ENCODE measurements at regions not wholly inside any gene's neighbourhood (a gene's known extent, or its start where the extent isn't known, plus 50 kb on each side); places are given as distances from the start of the nearest gene placed in this dataset.
A peak's percentile ranks its signal among the peaks of the same experiment; 100 is the strongest.

- no peaks in the 10 kb centered on the region for H3K36me3 ChIP-seq (replicated peaks)
- no peak for TF ChIP-seq CTCF (IDR thresholded peaks at IDR 0.05; ENCODE audit: low read depth, low read length, missing control alignments)
- in situ Hi-C loops (cut with HindIII; ENCODE audit: low pct_ligation_motif_present, low sequenced_read_pairs) = no loop called here
Observed at GRCh38 chr14:44211718-44212117, 295.4 kb downstream of the FSCB start.

GRCh38 chr14:44204061-44204835, 302.8 kb downstream of the FSCB start:
- H3K27me3 ChIP-seq (replicated peaks) = no peaks in the 10 kb centered on the region
- no peak for TF ChIP-seq CTCF (IDR thresholded peaks at IDR 0.05; ENCODE audit: low read depth, low read length, missing control alignments)
- H3K4me3 ChIP-seq (ENCODE audit: low read depth, low read length) = no peak overlapping the region
- in situ Hi-C loops (cut with HindIII; ENCODE audit: low pct_ligation_motif_present, low sequenced_read_pairs) = no loop called here
- peak overlapping the region; percentile 33 for H3K27ac ChIP-seq
- DNase-seq = peak; percentile 20
- no peaks in the 10 kb centered on the region for H3K36me3 ChIP-seq (replicated peaks)

More at GRCh38 chr14:44211718-44212117, 295.4 kb downstream of the FSCB start:
- no peaks in the 10 kb centered on the region for H3K27me3 ChIP-seq (replicated peaks)
- DNase-seq = no peak
- no peak overlapping the region for H3K4me3 ChIP-seq (ENCODE audit: low read depth, low read length)
- H3K27ac ChIP-seq = no peak overlapping the region

- Histone ChIP-seq H3K27me3 (replicated peaks) (no peaks in the 10 kb centered on the region), H3K27ac (no peak overlapping the region), H3K36me3 (replicated peaks) (no peaks in the 10 kb centered on the region), H3K4me3 (ENCODE audit: low read depth, low read length) (no peak overlapping the region)
- no peak for TF ChIP-seq CTCF (IDR thresholded peaks at IDR 0.05; ENCODE audit: low read depth, low read length, missing control alignments)
- DNase-seq = no peak
- in situ Hi-C loops (cut with HindIII; ENCODE audit: low pct_ligation_motif_present, low sequenced_read_pairs) = no loop called here
Observed at GRCh38 chr14:44180975-44181374, 326.1 kb downstream of the FSCB start.

GRCh38 chr14:44170556-44170955, 336.5 kb downstream of the FSCB start:
- no peak for TF ChIP-seq CTCF (IDR thresholded peaks at IDR 0.05; ENCODE audit: low read depth, low read length, missing control alignments)
- in situ Hi-C loops (cut with HindIII; ENCODE audit: low pct_ligation_motif_present, low sequenced_read_pairs) = no loop called here
- H3K27me3 ChIP-seq (replicated peaks) = no peaks in the 10 kb centered on the region
- H3K27ac ChIP-seq = no peak overlapping the region
- no peak overlapping the region for H3K4me3 ChIP-seq (ENCODE audit: low read depth, low read length)
- no peak for DNase-seq
- no peaks in the 10 kb centered on the region for H3K36me3 ChIP-seq (replicated peaks)

GRCh38 chr14:44170101-44170500, 337.0 kb downstream of the FSCB start:
- Histone ChIP-seq H3K27ac (no peak overlapping the region), H3K36me3 (replicated peaks) (no peaks in the 10 kb centered on the region), H3K4me3 (ENCODE audit: low read depth, low read length) (no peak overlapping the region), H3K27me3 (replicated peaks) (no peaks in the 10 kb centered on the region)
- no peak for DNase-seq
- TF ChIP-seq CTCF (IDR thresholded peaks at IDR 0.05; ENCODE audit: low read depth, low read length, missing control alignments) = no peak
- in situ Hi-C loops (cut with HindIII; ENCODE audit: low pct_ligation_motif_present, low sequenced_read_pairs) = no loop called here

GRCh38 chr14:44168566-44168965, 338.5 kb downstream of the FSCB start:
- no peak for DNase-seq
- Histone ChIP-seq H3K36me3 (replicated peaks) (no peaks in the 10 kb centered on the region), H3K27ac (no peak overlapping the region), H3K4me3 (ENCODE audit: low read depth, low read length) (no peak overlapping the region), H3K27me3 (replicated peaks) (no peaks in the 10 kb centered on the region)
- in situ Hi-C loops (cut with HindIII; ENCODE audit: low pct_ligation_motif_present, low sequenced_read_pairs) = no loop called here
- no peak for TF ChIP-seq CTCF (IDR thresholded peaks at IDR 0.05; ENCODE audit: low read depth, low read length, missing control alignments)
